Calu3 (cell line): ENCODE measurements at regions not wholly inside any gene's neighbourhood (a gene's known extent, or its start where the extent isn't known, plus 50 kb on each side); places are given as distances from the start of the nearest gene placed in this dataset.

Source experiments
- BruUV-seq: library from RNA; stranded (reverse); fragments of 400-500 nt; replicated peaks from 2 replicates; lab custom pipeline; 2021; lab: Mats Ljungman, UMichigan
- CTCF ChIA-PET: fragments of 300-600 bp; sonication (Branson Sonifier 250); formaldehyde crosslinking; loops from one replicate; lab custom pipeline; 2022; ENCODE audit warnings: antibody characterized with exemption; lab: Charles Lee
- DNase-seq: peaks from one replicate; pipeline ENCODE4 v3.0.0; 2022
- H3K27ac Mint-ChIP-seq: one replicate; pipeline ENCODE4 v1.8.0; 2022; ENCODE audit warnings: mixed read lengths; ENCODE audit not compliant: unreplicated experiment
- H3K27me3 Mint-ChIP-seq: one replicate; pipeline ENCODE4 v1.8.0; 2022; ENCODE audit warnings: mixed read lengths; ENCODE audit not compliant: unreplicated experiment
- H3K36me3 Mint-ChIP-seq: one replicate; pipeline ENCODE4 v1.8.0; 2022; ENCODE audit warnings: mild to moderate bottlenecking, moderate library complexity, mixed read lengths; ENCODE audit not compliant: insufficient read depth, unreplicated experiment
- H3K4me1 Mint-ChIP-seq: one replicate; pipeline ENCODE4 v1.8.0; 2022; ENCODE audit warnings: mild to moderate bottlenecking, low read depth, mixed read lengths; ENCODE audit not compliant: unreplicated experiment
- H3K4me3 Mint-ChIP-seq: one replicate; pipeline ENCODE4 v1.8.0; 2022; ENCODE audit warnings: mild to moderate bottlenecking, low read depth, moderate library complexity, mixed read lengths; ENCODE audit not compliant: unreplicated experiment
- H3K9me3 Mint-ChIP-seq: one replicate; pipeline ENCODE4 v1.8.0; 2022; ENCODE audit warnings: low read depth, mixed read lengths; ENCODE audit not compliant: unreplicated experiment
- intact Hi-C: fragments of 100-400 bp; cut with micrococcal nuclease; formaldehyde crosslinking; loops from one replicate; pipeline ENCODE4 v1.10.0; 2022; ENCODE audit not compliant: unreplicated experiment
- TF ChIP-seq, protein P1 (sequence below): fragments of 200-600 bp; IDR thresholded peaks from one replicate; pipeline ENCODE4 v1.8.0; 2022; ENCODE audit warnings: antibody characterized with exemption; ENCODE audit not compliant: unreplicated experiment

GRCh38 chr13:95352486-95352885, 51.2 kb upstream of the ABCC4 start:
- H3K27me3 Mint-ChIP-seq = no peaks in the 10 kb centered on the region
- intact Hi-C loops = no loop called here
- no peak overlapping the region for H3K27ac Mint-ChIP-seq
- no TSS peak for BruUV-seq
- CTCF ChIA-PET = no interaction called here
- TF ChIP-seq, protein P1, sequence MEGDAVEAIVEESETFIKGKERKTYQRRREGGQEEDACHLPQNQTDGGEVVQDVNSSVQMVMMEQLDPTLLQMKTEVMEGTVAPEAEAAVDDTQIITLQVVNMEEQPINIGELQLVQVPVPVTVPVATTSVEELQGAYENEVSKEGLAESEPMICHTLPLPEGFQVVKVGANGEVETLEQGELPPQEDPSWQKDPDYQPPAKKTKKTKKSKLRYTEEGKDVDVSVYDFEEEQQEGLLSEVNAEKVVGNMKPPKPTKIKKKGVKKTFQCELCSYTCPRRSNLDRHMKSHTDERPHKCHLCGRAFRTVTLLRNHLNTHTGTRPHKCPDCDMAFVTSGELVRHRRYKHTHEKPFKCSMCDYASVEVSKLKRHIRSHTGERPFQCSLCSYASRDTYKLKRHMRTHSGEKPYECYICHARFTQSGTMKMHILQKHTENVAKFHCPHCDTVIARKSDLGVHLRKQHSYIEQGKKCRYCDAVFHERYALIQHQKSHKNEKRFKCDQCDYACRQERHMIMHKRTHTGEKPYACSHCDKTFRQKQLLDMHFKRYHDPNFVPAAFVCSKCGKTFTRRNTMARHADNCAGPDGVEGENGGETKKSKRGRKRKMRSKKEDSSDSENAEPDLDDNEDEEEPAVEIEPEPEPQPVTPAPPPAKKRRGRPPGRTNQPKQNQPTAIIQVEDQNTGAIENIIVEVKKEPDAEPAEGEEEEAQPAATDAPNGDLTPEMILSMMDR = no peak
- H3K4me1 Mint-ChIP-seq = no peaks in the 10 kb centered on the region
- no peak for DNase-seq
- H3K36me3 Mint-ChIP-seq = no peaks in the 10 kb centered on the region
- H3K4me3 Mint-ChIP-seq = no peak overlapping the region
- H3K9me3 Mint-ChIP-seq = no peaks in the 10 kb centered on the region

- CTCF ChIA-PET = no interaction called here
These were observed 52.9 kb upstream of the ABCC4 start for GRCh38 chr13:95354156-95354555.

GRCh38 chr13:95354680-95355487, 53.6 kb upstream of the ABCC4 start:
- Mint-ChIP-seq H3K9me3 (no peaks in the 10 kb centered on the region), H3K27me3 (no peaks in the 10 kb centered on the region), H3K4me3 (no peak overlapping the region), H3K36me3 (no peaks in the 10 kb centered on the region), H3K4me1 (no peaks in the 10 kb centered on the region), H3K27ac (no peak overlapping the region)
- TF ChIP-seq, protein P1 = no peak
- no TSS peak for BruUV-seq
- CTCF ChIA-PET = no interaction called here
- intact Hi-C loops = no loop called here
- DNase-seq = no peak

More at GRCh38 chr13:95354156-95354555, 52.9 kb upstream of the ABCC4 start:
- no peak for DNase-seq
- Mint-ChIP-seq H3K9me3 (no peaks in the 10 kb centered on the region), H3K4me3 (no peak overlapping the region), H3K4me1 (no peaks in the 10 kb centered on the region), H3K27ac (no peak overlapping the region), H3K36me3 (no peaks in the 10 kb centered on the region), H3K27me3 (no peaks in the 10 kb centered on the region)
- intact Hi-C loops = no loop called here
- TF ChIP-seq, protein P1 = no peak
- no TSS peak for BruUV-seq

DNA sequence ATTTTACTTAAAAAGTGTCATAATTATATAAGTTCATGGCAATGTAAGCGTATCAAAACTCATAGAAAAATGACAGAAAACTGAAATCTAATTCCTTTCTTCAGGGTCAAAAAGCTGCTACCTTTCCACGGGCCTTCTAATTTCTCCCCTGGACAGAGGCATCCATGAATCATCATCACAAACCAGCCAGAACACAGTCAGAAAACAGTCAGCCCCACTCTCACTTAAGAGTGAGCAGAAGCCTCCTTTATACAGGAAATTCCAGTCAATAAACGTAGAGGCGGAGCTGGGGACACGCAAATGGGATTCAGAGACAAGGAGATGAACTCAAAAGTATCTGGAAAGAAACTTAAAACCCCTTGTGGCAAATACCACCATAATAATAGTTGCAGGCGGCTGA, 54.2 kb upstream of the ABCC4 start:
- TF ChIP-seq, protein P1 = no peak
- no TSS peak for BruUV-seq
- CTCF ChIA-PET = no interaction called here
- no peaks in the 10 kb centered on the region for H3K36me3 Mint-ChIP-seq
- no peak overlapping the region for H3K4me3 Mint-ChIP-seq
- intact Hi-C loops = no loop called here
- DNase-seq = no peak
- no peaks in the 10 kb centered on the region for H3K9me3 Mint-ChIP-seq
- no peak overlapping the region for H3K27ac Mint-ChIP-seq
- H3K27me3 Mint-ChIP-seq = no peaks in the 10 kb centered on the region
- no peaks in the 10 kb centered on the region for H3K4me1 Mint-ChIP-seq
